ENCODE measurements at regions not wholly inside any gene's neighbourhood (a gene's known extent, or its start where the extent isn't known, plus 50 kb on each side); places are given as distances from the start of the nearest gene placed in this dataset.
A peak's percentile ranks its signal among the peaks of the same experiment; 100 is the strongest.

DNA sequence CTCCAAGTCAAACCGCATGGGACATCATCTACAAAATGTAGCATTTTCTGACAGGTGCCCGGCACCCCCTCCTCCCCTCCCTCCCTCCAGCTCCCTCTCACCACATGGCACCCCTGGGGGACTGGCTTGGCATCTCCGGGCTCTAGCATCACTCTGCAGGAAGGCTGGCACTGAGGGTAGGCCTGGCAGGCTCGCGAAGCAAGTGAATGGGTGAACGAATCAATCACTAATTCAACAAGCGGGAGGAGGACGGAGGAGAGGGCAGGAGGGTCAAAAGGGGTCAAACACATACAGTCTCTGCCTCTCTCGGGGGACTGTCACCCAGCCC, 155.7 kb downstream of the NUP210 start:
- Mint-ChIP-seq H3K4me1 (peaks cover 5% of the 10 kb centered on the region), H3K4me3 (no peak overlapping the region), H3K27me3 (ENCODE audit: insufficient read depth) (no peaks in the 10 kb centered on the region), H3K9me3 (peaks cover 5% of the 10 kb centered on the region), H3K27ac (no peak overlapping the region), H3K36me3 (ENCODE audit: low read depth) (no peaks in the 10 kb centered on the region)
- Histone ChIP-seq H3K36me3 (ENCODE audit: control insufficient read depth, insufficient read depth, low read length) (no peaks in the 10 kb centered on the region), H3K9ac (ENCODE audit: extremely low read depth, low read length, poor library complexity, severe bottlenecking) (no peak overlapping the region), H3K4me1 (ENCODE audit: control insufficient read depth, insufficient read depth, low read length) (no peaks in the 10 kb centered on the region), H3K27ac (ENCODE audit: low read depth, low read length) (no peak overlapping the region), H3K27me3 (ENCODE audit: control insufficient read depth, insufficient read depth, low read length, poor library complexity, severe bottlenecking) (no peaks in the 10 kb centered on the region), H3K9me3 (ENCODE audit: control insufficient read depth, low read length) (no peaks in the 10 kb centered on the region), H3K4me3 (ENCODE audit: low read length) (no peak overlapping the region)
- no peak for TF ChIP-seq CTCF (conservative IDR thresholded peaks at IDR 0.05)
- 86 to 88% methylated on average over 4 to 9 of the region's 9 CpGs for WGBS, 2 experiments (ENCODE audit: insufficient coverage in 1 of 2, insufficient read length in 1 of 2)
- DNase-seq = no peak

- Mint-ChIP-seq H3K4me3 (no peak overlapping the region), H3K9me3 (peaks cover 4% of the 10 kb centered on the region), H3K4me1 (peaks cover 5% of the 10 kb centered on the region), H3K27me3 (ENCODE audit: insufficient read depth) (no peaks in the 10 kb centered on the region), H3K27ac (no peak overlapping the region), H3K36me3 (ENCODE audit: low read depth) (no peaks in the 10 kb centered on the region)
- 92 to 96% methylated on average over 22 to 26 of the region's 26 CpGs for WGBS, 2 experiments (ENCODE audit: insufficient coverage in 1 of 2, insufficient read length in 1 of 2)
- Histone ChIP-seq H3K4me1 (ENCODE audit: control insufficient read depth, insufficient read depth, low read length) (no peaks in the 10 kb centered on the region), H3K27me3 (ENCODE audit: control insufficient read depth, insufficient read depth, low read length, poor library complexity, severe bottlenecking) (no peaks in the 10 kb centered on the region), H3K9ac (ENCODE audit: extremely low read depth, low read length, poor library complexity, severe bottlenecking) (no peak overlapping the region), H3K4me3 (ENCODE audit: low read length) (no peak overlapping the region), H3K27ac (ENCODE audit: low read depth, low read length) (peak overlapping the region; percentile 10), H3K36me3 (ENCODE audit: control insufficient read depth, insufficient read depth, low read length) (no peaks in the 10 kb centered on the region), H3K9me3 (ENCODE audit: control insufficient read depth, low read length) (no peaks in the 10 kb centered on the region)
- no peak for DNase-seq
- TF ChIP-seq CTCF (conservative IDR thresholded peaks at IDR 0.05) = no peak
Observed at GRCh38 chr3:13263770-13264467, 156.2 kb downstream of the NUP210 start.

DNA sequence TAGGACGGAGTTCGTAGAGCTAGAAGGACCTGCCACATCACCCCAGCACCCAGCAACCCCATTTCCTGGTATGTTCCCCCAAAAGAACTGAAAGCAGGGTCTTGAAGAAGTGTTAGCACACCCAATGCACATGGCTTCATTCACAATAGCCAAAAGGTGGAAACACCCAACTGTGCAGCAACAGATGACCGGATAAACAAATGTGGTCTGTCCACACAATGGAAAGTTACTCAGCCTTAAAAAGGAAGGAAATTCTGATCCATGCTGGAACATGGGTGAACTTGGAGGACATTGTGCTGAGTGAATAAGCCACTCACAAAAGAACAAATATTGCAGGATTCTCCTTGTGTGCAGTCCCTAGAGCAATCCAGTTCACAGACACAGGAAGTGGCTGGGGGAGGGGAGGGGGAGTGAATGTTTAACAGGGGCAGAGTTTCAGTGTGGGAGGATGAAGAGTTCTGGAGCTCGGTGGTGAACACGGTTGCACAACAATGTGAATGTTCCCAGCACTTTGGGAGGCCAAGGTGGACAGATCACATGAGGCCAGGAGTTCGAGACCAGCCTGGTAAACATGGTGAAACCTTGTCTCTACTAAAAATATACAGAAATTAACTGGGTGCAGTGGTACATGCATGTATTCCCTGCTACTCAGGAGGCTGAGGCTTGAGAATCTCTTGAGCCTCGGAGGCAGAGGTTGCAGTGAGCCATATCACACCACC, 157.5 kb downstream of the NUP210 start:
- Mint-ChIP-seq H3K27ac (peak overlapping the region; percentile 41), H3K4me3 (no peak overlapping the region), H3K4me1 (peaks cover 5% of the 10 kb centered on the region), H3K9me3 (peaks cover 4% of the 10 kb centered on the region), H3K27me3 (ENCODE audit: insufficient read depth) (no peaks in the 10 kb centered on the region), H3K36me3 (ENCODE audit: low read depth) (no peaks in the 10 kb centered on the region)
- no peaks in the 10 kb centered on the region for H3K36me3 ChIP-seq (ENCODE audit: control insufficient read depth, insufficient read depth, low read length)
- no peaks in the 10 kb centered on the region for H3K27me3 ChIP-seq (ENCODE audit: control insufficient read depth, insufficient read depth, low read length, poor library complexity, severe bottlenecking)
- 90 to 92% methylated on average over 6 to 7 of the region's 7 CpGs for WGBS, 2 experiments (ENCODE audit: insufficient coverage in 1 of 2, insufficient read length in 1 of 2)
- no peak overlapping the region for H3K4me3 ChIP-seq (ENCODE audit: low read length)
- no peak for TF ChIP-seq CTCF (conservative IDR thresholded peaks at IDR 0.05)
- no peak for DNase-seq
- H3K9me3 ChIP-seq (ENCODE audit: control insufficient read depth, low read length) = no peaks in the 10 kb centered on the region
- H3K9ac ChIP-seq (ENCODE audit: extremely low read depth, low read length, poor library complexity, severe bottlenecking) = no peak overlapping the region
- H3K27ac ChIP-seq (ENCODE audit: low read depth, low read length) = no peak overlapping the region
- no peaks in the 10 kb centered on the region for H3K4me1 ChIP-seq (ENCODE audit: control insufficient read depth, insufficient read depth, low read length)

Data from endodermal cell (in vitro differentiated cells).